Stimulated activated CD4-positive, alpha-beta T cell treated with anti-CD3 and anti-CD28 coated beads, Interleukin-12 subunit alpha, Interleukin-12 subunit beta, amount 100 ng/mL, for 24 hours (primary cell): ENCODE measurements at regions not wholly inside any gene's neighbourhood (a gene's known extent, or its start where the extent isn't known, plus 50 kb on each side); places are given as distances from the start of the nearest gene placed in this dataset.

Experiments used
- DNase-seq, 2 experiments: peaks; one replicate each; pipeline ENCODE4 v3.0.0-alpha.2; 2020; ENCODE audit warnings: low read depth in 2 of 2

- no peak for DNase-seq
Measured at GRCh38 chr6:40194447-40195170, 260.3 kb upstream of the MOCS1 start.

DNA sequence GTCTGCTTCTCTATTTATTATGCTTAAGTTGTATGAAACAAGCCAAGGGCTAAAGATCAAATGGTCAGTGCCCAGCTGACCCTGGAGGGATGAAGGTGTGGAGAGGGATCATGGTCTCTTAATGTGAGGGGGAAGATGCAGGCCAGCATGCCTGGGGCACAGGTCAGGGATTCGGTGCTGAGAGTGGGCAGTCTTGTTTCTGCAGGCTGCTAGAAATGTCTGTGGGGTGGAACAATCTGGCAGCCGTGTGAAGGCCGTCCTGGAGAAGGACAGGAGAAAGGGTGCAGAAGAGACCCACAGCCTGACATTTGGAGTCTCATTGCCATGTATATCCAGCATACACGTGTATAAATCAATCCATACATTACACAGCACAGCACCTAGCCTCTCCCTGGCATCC lies 258.3 kb upstream of the MOCS1 start:
- DNase-seq = no peak

DNA sequence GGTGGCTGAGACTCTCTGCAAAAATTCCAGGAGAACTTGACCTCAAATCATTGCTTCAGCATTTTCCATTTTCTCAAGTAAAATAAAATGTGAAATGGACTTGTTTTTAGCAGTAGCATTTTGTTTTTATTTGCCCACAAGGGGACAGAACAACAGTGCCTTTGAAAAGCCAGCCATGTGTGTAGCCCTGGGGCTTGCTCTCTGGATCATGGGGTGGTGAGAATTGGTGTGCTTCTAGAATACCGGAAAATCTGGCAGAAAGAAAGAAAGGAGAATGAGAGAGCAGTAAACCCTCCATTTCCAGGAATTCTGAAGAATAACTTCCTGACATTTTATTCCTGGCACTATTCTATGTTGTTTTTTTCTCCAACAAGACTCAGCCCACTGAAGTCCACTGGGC lies 254.7 kb upstream of the MOCS1 start:
- no peak for DNase-seq

DNA sequence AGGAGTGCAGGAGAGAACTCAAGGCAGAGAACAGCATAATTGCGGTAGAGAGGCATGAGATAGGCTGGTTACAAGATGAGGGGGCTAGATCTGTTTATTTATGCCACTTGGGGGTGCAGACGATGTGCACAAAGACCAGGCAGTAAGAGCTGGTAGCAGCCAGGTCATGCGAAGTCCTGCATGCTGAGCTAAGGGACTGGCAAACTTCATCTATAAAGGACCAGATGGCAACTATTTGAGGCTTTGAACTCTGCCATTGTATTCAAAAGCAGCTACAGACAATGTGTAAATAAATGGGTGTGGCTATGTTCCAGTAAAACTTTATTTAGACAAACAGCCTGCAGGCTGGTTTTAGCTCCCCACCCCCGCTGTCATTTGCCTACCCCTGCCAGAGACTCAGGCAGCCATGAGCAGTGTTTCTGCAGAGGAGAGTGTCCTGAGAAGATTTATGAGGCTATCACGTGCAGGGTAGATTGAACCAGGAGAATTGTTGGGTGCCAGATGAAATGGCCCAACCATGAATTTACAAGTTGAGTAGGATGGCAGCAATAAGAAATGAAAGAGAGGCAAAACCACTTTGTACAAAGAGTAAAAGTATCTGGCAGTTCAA lies 253.4 kb upstream of the MOCS1 start:
- no peak for DNase-seq

- DNase-seq = no peak
Measured at GRCh38 chr6:40185486-40185885, 251.2 kb upstream of the MOCS1 start.

GRCh38 chr6:40183902-40184301 lies 249.6 kb upstream of the MOCS1 start:
- no peak for DNase-seq

- no peak for DNase-seq
Measured at GRCh38 chr6:40181367-40181766, 247.1 kb upstream of the MOCS1 start.

DNA sequence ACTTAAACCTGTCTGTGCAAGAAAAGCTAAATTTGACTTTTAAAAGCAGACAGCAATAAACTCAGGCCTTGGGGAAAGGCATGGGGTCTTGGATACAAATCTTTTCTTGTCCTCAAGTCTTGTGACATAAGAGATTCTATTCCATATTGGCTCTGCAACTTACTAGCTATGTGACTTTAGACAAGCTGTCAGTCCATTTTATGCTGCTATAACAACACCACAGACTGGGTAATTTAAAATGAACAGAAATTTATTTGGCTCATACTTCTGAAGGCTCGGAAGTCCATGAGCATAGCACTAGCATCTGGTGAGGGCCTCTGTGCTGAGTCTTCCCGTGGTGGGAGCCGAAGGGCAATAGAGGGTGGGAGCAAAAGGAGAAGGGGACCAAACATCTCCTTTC lies 246.0 kb upstream of the MOCS1 start:
- no peak for DNase-seq

DNA sequence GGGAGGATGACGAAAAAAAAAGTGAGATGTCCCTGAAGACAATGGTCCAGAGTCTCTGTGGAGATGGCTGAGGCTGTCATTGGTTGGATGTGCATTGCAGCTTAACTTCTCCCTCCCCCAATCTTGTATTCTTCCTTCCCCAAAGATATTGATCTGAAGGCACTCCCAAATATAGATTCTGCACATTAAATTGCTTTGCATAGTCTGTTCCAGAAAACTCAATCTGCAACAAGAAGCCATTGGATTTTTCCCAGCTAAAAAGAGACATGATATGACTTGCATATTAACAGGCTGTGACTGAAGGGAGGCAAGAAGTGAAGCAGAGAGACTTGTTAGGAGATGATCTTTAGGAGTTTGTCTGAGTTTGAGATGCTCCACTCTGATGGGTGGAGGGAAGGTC lies 245.2 kb upstream of the MOCS1 start:
- no peak for DNase-seq

- no peak for DNase-seq
Measured at GRCh38 chr6:40177598-40177997, 243.3 kb upstream of the MOCS1 start.

DNA sequence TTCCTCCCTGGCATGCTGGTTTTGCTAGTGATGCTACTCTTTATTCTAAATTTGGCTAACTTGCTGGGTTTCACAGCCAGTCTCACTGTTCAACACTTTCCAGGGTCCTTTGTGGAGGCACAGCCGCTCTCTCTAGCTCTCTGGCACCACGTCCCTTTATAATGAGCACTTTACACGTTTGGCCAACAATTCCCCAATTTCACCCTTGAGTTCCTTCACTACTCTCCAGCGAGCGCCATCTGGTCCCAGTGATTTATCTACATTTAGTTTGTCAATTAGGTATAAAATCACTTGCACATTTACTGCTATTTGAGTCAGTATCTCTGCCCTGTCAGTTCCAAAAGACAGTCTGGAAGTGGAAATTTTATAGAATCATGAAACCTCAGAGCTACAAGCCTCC lies 241.9 kb upstream of the MOCS1 start:
- no peak for DNase-seq

DNA sequence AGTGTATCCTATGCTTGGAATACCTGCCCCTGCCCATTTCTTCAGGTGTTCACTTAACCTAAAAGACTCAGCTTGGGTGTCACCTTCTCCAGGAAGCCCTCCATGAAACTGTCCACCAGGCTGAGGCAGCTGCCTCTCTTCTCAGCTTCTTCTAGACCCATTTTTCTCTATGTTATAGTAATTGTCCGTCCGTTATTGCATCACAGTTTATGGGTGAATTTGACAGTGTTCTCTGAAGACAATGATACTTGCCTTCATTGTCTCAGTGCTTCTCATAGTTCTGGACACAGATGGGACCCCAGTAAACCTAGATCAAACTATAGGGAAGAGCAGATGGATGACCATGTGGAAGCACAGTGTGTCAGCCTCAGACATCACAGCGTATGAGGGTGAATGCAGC lies 238.0 kb upstream of the MOCS1 start:
- DNase-seq = no peak

DNA sequence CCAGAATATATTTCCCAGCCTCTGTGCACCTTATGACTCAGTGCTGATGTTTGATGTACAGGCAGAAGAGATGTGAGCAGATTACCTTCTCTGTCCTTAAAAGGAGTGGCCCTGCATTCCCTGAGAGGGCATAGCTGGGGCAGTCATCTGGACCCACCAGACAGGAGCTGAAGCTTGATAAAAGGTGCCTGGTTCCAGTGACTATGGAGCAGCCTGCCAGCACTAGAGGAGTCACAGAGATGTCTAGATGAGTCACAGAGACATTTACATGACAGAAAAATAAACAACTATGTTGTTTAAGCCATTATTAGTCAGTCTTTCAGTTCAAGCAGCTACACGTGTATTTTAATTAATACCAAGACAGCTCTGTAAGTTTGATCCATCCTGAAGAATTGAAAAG lies 237.1 kb upstream of the MOCS1 start:
- DNase-seq = no peak

DNA sequence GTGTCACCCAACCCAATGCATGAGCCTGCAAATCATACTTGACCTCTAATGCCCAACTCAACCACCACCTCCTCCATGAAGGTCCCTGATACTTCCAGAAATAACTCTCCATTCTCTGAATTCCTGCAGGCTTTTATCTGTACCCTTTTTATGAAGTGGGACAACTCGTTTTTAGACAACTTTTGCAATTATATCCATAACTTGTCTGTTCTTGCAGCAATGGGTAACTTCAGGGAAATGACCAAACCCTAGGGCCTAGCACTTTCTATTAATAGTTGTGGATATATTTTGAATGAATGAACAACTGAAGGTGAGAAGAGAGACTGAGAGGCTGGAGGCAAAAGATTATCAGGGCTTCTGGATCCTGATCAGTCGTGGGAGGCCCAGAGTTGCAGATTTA lies 236.6 kb upstream of the MOCS1 start:
- DNase-seq = no peak

DNA sequence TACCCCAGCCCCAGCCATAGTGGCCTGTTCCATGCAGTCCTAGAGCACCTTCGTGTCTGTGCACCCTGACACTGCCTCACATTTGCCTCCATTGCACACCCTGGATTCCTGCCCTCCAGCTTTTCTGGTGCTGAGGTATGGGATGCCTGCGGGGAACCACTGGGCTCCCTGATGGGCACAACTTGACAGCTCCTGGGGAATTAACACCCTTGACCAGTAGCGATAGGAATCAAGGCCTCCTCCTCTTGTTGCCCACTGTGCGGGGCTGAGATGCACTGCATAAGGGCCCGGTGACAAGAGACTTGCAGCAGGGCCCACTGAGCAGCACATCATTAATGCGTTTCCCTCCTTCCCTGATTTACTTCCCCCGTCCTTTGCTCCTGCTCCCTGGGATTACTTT lies 235.6 kb upstream of the MOCS1 start:
- DNase-seq = no peak

DNA sequence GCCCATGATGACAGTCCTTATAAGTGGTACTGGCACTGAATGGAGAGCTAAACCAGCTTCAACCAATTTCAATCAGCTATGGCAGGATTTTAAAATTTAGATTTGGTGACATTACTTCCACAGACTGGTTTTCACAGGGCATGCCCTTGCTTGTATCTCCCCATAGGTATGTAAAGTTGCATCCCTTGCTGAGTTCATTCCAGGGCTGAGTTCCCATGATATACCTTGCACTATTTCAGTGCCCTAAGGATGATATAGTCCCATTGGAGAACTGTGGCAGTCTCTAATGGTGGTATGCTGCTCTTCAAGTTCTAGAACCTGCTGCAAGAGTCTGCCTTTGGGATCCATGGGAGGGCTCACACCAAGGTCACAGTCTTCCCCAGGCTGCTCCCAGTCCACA lies 232.7 kb upstream of the MOCS1 start:
- DNase-seq = no peak

DNA sequence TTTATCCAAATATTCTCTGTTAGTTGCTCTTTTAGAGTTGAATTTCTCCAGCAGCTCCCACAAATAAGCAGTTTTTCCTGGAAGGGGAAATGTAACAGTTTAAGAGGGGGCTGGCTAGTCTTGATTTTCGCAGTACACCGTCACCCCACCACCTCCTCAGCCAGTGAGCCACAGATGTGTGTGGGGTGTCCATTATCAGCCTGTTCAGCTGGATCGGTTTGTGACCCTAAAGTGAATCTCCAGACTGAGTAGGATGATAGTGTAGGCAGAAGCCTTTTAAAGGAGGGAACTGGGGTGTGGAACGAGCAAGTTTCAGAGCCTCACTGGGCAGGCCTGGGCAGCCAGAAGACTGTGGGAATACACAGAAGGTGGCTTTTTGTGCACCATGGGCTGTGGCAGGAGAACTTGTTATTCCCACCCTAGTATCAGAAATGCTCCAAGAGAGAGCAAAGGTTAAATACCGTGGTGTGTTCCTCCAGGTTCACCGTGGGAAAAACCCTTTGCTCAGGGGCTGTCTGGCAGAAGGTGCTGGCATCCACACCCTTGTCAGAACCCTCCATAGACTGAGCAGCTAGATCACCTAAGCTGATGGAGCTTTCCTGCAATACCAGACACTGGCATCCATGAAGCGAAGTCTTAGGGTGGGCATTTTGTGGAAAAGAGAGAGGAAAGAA lies 230.9 kb upstream of the MOCS1 start:
- no peak for DNase-seq

DNA sequence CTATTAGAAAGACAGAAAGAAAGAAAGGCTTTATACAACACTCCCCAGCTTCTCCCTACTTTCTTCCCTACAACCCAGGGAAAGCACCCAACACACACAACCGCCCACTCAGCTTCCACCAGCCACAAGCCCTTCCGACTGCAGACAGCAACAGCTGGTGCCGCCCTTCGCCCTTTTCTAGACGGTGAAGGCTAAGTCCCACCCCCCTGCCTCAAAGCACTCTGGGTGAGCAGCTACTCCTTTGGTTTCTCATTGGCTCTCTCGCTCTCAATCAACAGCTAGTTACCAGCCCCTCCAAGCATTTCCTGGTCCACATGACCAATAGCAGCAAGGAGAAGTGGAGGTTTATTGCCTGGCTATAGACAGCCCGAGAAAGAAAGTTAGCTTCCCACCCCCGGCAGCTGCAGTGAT lies 230.1 kb upstream of the MOCS1 start:
- no peak for DNase-seq

GRCh38 chr6:40163924-40164323 lies 229.7 kb upstream of the MOCS1 start:
- no peak for DNase-seq

- no peak for DNase-seq
Measured at GRCh38 chr6:40162074-40162473, 227.8 kb upstream of the MOCS1 start.

GRCh38 chr6:40160826-40161225 lies 226.6 kb upstream of the MOCS1 start:
- no peak for DNase-seq

DNA sequence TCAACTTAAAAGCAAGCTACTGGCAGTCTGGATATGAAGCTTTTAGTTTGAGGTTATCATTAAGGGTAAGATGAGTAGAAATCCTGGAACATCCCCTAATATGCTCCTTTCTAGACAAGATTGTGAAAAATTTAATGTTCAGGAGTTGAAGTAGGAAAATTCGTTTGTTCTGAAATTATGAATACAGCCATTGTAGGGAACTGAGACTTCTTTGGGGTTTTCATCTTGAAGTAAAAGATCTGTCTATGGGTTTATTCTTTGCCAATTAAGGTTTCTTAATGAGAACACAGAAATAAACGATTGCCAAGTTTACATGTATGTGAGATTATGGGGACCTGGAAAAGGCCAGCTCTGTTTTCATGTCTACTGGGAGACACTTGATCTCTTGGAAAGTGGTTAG lies 225.6 kb upstream of the MOCS1 start:
- no peak for DNase-seq

- DNase-seq = no peak
Measured at GRCh38 chr6:40152701-40153436, 218.6 kb upstream of the MOCS1 start.
